Stimulated activated CD8-positive, alpha-beta memory T cell treated with anti-CD3 and anti-CD28 coated beads, Interleukin-15, amount 100 ng/mL, for 24 hours (primary cell): ENCODE measurements at regions not wholly inside any gene's neighbourhood (a gene's known extent, or its start where the extent isn't known, plus 50 kb on each side); places are given as distances from the start of the nearest gene placed in this dataset.

Experiments used
- DNase-seq: peaks from one replicate; pipeline ENCODE4 v3.0.0-alpha.2; 2020; ENCODE audit warnings: low read depth

GRCh38 chr14:98118749-98119148, 1153.2 kb downstream of the BCL11B start:
- no peak for DNase-seq

GRCh38 chr14:98119739-98120138, 1152.3 kb downstream of the BCL11B start:
- no peak for DNase-seq

- DNase-seq, result no peak
These were observed 1151.0 kb downstream of the BCL11B start for GRCh38 chr14:98120831-98121464.

GRCh38 chr14:98122527-98122926, 1149.5 kb downstream of the BCL11B start:
- DNase-seq, result no peak

- no peak for DNase-seq
These were observed 1141.3 kb downstream of the BCL11B start for GRCh38 chr14:98130691-98131090.

- no peak for DNase-seq
These were observed 1140.6 kb downstream of the BCL11B start for GRCh38 chr14:98131406-98131805.

- DNase-seq, result no peak
These were observed 1138.2 kb downstream of the BCL11B start for GRCh38 chr14:98133806-98134205.

GRCh38 chr14:98136012-98136789, 1135.8 kb downstream of the BCL11B start:
- DNase-seq, result no peak

- no peak for DNase-seq
These were observed 1134.6 kb downstream of the BCL11B start for GRCh38 chr14:98137131-98138025.

- no peak for DNase-seq
These were observed 1133.3 kb downstream of the BCL11B start for GRCh38 chr14:98138666-98139065.

- DNase-seq, result no peak
These were observed 1131.0 kb downstream of the BCL11B start for GRCh38 chr14:98140862-98141530.

- no peak for DNase-seq
These were observed 1128.4 kb downstream of the BCL11B start for GRCh38 chr14:98143566-98143965.

- DNase-seq, result no peak
These were observed 1127.0 kb downstream of the BCL11B start for GRCh38 chr14:98144964-98145363.

GRCh38 chr14:98146416-98146815, 1125.6 kb downstream of the BCL11B start:
- DNase-seq, result no peak

GRCh38 chr14:98154254-98154653, 1117.7 kb downstream of the BCL11B start:
- no peak for DNase-seq

GRCh38 chr14:98156411-98156810, 1115.6 kb downstream of the BCL11B start:
- no peak for DNase-seq

- no peak for DNase-seq
These were observed 1111.1 kb downstream of the BCL11B start for GRCh38 chr14:98160901-98161300.

- DNase-seq, result no peak
These were observed 1110.6 kb downstream of the BCL11B start for GRCh38 chr14:98161356-98161755.

GRCh38 chr14:98162856-98163805, 1108.9 kb downstream of the BCL11B start:
- no peak for DNase-seq

GRCh38 chr14:98163873-98164272, 1108.1 kb downstream of the BCL11B start:
- DNase-seq, result no peak

GRCh38 chr14:98165976-98166375, 1106.0 kb downstream of the BCL11B start:
- no peak for DNase-seq
